Panc1 (cell line): ENCODE measurements at regions not wholly inside any gene's neighbourhood (a gene's known extent, or its start where the extent isn't known, plus 50 kb on each side); places are given as distances from the start of the nearest gene placed in this dataset.

Experiments
- CTCF ChIP-seq: fragments of 450-650 bp; IDR thresholded peaks from 2 replicates; pipeline ENCODE4 v1.5.1; 2017; ENCODE audit warnings: mild to moderate bottlenecking
- POLR2AphosphoS5 ChIP-seq: IDR thresholded peaks from 2 replicates; pipeline ENCODE4 v1.6.1; 2012; ENCODE audit warnings: mild to moderate bottlenecking, low read depth, low read length, moderate library complexity
- REST ChIP-seq, 2 experiments: IDR thresholded peaks; 2 replicates each; pipeline ENCODE4 v1.6.1; 2011 to 2012; ENCODE audit warnings: low read depth in 2 of 2, control low read depth in 1 of 2, low read length in 1 of 2, mild to moderate bottlenecking in 1 of 2, moderate library complexity in 1 of 2; ENCODE audit not compliant: insufficient read depth in 1 of 2
- SIN3A ChIP-seq: IDR thresholded peaks from 2 replicates; pipeline ENCODE4 v1.6.1; 2012; ENCODE audit warnings: low read depth, mild to moderate bottlenecking, low read length, moderate library complexity, borderline replicate concordance; ENCODE audit not compliant: insufficient read depth

- TF ChIP-seq CTCF = no peak
- TF ChIP-seq POLR2AphosphoS5 = no peak
- no peak for TF ChIP-seq REST (IDR thresholded peaks at IDR 0.05; ENCODE audit: insufficient read depth in 1 of 2, low read depth in 2 of 2, low read length in 1 of 2)
- no peak for TF ChIP-seq SIN3A
Measured at GRCh38 chr2:5389740-5390139, 302.4 kb upstream of the SOX11 start.
